HG03280 (cell line): ENCODE measurements at regions not wholly inside any gene's neighbourhood (a gene's known extent, or its start where the extent isn't known, plus 50 kb on each side); places are given as distances from the start of the nearest gene placed in this dataset.

Source experiments
- ATAC-seq: cut with Tn5 transposase; IDR thresholded peaks from one replicate; pipeline ENCODE4 v1.9.1; 2021; ENCODE audit warnings: mild to moderate bottlenecking, moderate library complexity; ENCODE audit not compliant: unreplicated experiment

GRCh38 chr17:56085576-56086267 is 67.6 kb upstream of the ANKFN1 start:
- no peak for ATAC-seq

GRCh38 chr17:56087199-56087598 is 66.1 kb upstream of the ANKFN1 start:
- ATAC-seq: no peak

GRCh38 chr17:56096026-56096810 is 57.1 kb upstream of the ANKFN1 start:
- no peak for ATAC-seq

- no peak for ATAC-seq
Measured at GRCh38 chr17:56098746-56099145, 54.5 kb upstream of the ANKFN1 start.

- no peak for ATAC-seq
Measured at GRCh38 chr17:56099649-56100048, 53.6 kb upstream of the ANKFN1 start.
